GM12875 (cell line): ENCODE measurements at regions not wholly inside any gene's neighbourhood (a gene's known extent, or its start where the extent isn't known, plus 50 kb on each side); places are given as distances from the start of the nearest gene placed in this dataset.

Experiments
- H3K4me3 ChIP-seq: one replicate; pipeline ENCODE4 v1.5.1; 2011; ENCODE audit warnings: low read depth, low read length, control low read depth
- TF ChIP-seq, protein P1 (sequence below): IDR thresholded peaks from 2 replicates; pipeline ENCODE4 v1.5.1; 2011; ENCODE audit warnings: low read depth, mild to moderate bottlenecking, control low read depth, inconsistent platforms, low read length, moderate library complexity, borderline replicate concordance; ENCODE audit not compliant: insufficient read depth

DNA sequence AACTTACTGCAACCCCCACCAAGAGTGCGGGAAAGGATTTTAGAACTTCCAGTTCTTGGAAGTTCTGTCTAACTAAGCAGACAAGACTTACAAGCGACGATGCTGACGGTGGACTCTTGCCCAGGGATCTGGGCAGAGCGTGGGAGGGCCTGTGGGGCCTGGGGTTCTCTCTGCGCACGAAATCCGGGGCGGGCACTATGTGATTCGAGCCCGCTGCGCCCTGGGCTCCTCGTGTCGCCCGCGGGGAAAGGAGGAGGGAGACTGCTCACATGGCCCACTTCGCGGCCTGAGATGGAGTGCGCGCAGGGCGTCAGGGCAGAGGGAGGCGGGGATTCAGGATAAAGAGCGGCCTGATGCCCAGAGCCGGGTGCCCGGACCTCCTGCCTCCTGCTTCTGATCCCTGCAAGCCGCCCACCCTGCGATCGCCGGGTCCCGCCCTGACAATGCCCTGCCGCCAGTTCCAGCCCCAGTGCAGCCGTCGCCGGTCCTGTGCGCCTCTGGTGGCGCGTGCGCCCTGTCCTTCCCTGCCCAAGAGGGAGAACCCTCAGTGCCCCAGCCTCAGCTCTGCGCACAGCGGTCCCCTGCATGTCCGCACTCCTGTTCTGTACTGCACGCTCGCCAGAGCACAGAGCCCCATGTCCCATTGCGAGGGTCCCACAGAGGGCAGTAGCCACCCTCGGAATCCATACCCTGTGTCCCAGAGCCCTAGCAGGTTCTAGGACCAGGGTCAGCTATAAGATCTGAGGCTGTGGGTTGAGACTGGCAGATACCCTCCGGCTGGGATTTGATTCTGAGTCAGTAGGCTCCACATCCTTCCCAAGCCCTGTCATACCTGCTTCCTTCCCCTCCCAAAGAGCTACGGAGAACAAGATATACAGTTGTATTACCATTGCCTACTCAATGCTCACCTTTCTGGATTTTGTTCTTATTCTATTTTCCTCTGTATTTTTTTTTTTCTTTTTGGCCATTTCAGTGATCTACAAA lies 99.4 kb upstream of the TMEM106B start:
- no peak overlapping the region for H3K4me3 ChIP-seq
- TF ChIP-seq, protein P1, sequence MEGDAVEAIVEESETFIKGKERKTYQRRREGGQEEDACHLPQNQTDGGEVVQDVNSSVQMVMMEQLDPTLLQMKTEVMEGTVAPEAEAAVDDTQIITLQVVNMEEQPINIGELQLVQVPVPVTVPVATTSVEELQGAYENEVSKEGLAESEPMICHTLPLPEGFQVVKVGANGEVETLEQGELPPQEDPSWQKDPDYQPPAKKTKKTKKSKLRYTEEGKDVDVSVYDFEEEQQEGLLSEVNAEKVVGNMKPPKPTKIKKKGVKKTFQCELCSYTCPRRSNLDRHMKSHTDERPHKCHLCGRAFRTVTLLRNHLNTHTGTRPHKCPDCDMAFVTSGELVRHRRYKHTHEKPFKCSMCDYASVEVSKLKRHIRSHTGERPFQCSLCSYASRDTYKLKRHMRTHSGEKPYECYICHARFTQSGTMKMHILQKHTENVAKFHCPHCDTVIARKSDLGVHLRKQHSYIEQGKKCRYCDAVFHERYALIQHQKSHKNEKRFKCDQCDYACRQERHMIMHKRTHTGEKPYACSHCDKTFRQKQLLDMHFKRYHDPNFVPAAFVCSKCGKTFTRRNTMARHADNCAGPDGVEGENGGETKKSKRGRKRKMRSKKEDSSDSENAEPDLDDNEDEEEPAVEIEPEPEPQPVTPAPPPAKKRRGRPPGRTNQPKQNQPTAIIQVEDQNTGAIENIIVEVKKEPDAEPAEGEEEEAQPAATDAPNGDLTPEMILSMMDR = no peak

DNA sequence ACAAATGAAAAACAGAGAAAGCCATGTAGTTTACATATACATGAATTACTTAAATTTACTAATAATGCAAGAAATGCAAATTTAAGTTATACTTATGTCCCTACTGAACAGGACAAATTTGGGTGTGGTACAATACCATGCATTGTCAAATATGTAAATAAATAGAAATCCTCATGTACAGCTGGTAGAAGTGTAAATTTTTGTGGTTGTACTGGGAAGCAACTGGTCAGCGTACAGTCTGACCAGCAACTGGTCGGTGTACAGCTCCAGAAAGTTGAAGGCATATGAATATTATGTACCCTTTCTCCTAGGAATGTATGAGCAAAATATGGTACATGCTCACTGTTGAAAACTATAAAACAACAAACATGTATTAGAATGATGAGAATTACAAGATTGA lies 93.9 kb upstream of the TMEM106B start:
- no peak overlapping the region for H3K4me3 ChIP-seq
- TF ChIP-seq, protein P1 = no peak

DNA sequence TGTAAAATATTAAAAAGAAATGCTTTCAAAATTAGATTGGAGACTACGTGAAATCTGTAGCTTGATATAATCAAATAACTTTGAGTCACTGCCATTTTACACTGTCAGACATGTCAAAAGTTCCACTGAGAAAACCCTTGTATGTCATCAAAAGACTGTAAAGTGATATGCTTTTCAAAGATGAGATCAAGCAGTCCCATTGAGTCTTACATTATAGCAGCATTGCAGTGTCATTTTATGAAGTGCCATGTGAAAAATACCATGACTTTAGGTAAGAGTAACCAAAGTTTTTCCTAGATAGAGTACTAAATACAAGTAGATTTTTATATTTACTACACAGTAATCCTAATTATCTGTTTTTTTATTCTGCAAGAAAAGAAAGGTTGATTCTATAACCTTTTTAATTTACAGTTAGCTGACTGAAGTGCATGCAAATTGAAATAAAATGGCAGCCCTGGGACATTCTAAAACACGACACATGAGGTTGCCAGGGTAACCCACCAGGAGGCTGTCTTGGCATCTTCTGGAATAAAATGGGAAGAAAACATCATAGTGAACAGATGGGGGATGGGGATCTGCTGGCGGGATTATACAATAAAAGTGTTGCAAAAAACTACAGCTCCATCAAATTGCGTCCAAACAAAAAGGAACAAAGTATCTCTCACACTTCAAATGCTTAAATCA lies 91.3 kb upstream of the TMEM106B start:
- no peak overlapping the region for H3K4me3 ChIP-seq
- TF ChIP-seq, protein P1 = no peak

DNA sequence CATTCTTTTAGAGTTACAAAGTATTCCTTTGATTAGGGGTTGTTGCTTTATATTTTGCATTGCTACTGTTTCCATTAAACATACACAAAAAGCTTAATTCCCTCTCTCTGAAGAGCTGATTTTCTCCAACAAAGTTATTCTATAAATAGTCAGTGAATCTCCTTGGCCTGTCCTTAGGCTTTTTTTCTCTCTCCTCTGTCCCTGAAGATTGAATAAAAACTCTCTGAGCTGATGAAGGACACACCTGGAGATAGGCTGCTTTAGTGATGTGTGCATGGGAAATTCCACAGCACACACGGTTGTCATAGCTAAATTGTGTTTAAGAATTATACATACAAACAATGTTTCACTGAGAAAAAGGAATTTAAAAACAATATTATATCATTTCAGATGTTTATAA lies 90.5 kb upstream of the TMEM106B start:
- TF ChIP-seq, protein P1 = no peak
- H3K4me3 ChIP-seq = no peak overlapping the region

DNA sequence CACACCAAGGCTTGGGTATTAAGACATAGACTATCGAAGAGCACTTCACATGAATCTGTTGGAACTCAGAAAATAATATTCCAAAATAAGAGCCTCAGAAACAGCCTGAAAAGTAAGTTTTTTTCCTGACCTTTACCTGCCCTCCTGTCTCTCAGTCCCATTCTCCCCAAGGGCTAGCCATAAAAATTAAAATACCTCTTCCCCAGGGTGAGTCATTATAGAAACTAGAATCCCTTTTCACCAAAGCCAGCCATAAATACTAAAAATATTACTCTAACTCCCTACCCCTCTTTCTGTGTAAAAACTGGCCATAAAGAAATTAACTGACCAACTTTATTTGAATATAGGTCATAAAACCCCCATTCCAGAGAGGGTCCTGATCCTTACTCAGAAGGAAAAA lies 87.9 kb upstream of the TMEM106B start:
- TF ChIP-seq, protein P1 = no peak
- no peak overlapping the region for H3K4me3 ChIP-seq

DNA sequence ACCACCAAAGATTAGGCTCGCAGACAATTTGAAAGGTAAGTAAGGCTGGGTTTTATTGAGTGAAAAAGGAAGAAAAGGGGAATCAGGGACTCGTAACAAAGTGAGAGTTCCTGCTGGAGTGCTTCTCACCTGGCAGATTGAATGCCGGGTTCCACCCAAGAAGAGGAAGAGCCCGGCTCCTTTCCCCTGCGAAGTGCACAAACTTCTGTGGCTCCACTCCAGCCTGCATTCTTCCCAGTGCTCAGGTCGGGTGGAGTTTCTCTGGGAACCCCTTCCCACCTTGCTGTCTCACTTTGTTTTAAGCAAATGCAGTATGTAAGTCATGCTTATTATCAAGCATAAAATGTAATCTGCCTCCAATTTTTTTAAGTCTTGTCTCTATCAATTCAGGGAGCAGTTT lies 87.1 kb upstream of the TMEM106B start:
- TF ChIP-seq, protein P1 = no peak
- H3K4me3 ChIP-seq = no peak overlapping the region
